Right renal cortex interstitium (tissue), 3 donors: ENCODE measurements at regions not wholly inside any gene's neighbourhood (a gene's known extent, or its start where the extent isn't known, plus 50 kb on each side); places are given as distances from the start of the nearest gene placed in this dataset.
A peak's percentile ranks its signal among the peaks of the same experiment; 100 is the strongest.

Experiments used
- DNase-seq, 3 donors: peaks; one replicate each; pipeline ENCODE4 v3.0.0-alpha.2; 2013; ENCODE audit warnings: low read depth in 3 of 3, low spot score in 2 of 3

DNA sequence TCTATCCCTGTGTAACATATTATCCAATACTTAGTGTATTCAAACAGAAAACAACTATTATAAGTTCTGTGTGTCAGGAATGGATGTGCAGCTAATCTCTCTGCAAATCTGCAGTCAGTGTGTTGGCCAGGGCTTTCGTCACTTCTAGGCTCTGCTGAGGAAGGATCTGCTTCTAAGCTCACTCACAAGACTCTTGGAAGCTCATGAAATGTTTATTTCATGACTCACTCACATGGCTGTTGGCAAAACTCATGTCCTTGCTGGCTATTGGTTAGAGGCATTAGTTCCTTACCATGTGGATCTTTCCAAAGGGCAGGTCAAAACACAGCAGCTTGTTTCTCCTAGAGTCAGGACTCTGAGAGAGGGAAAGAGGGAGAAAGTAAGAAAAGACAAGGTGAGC, 367.4 kb upstream of the SMARCA2 start:
- no peak for DNase-seq

DNA sequence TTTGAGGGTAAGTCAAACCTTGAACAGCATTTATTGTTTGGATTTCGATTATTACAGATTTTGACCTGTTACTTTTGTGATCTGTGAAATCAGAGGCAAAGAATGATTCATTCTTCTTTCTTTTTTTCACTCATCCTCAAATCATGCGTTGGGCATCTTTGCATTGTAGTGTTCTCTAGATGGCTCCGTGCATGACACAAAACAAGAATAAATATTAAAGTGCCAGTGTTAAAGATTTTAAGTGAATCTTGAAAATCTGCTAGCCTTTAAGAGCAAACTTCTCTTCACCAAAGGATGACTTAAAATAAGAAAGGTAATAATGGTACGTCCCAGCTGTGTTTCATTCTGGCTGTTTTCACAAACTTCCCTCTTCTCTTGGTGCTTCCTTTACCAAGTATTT, 361.9 kb upstream of the SMARCA2 start:
- no peak for DNase-seq

DNA sequence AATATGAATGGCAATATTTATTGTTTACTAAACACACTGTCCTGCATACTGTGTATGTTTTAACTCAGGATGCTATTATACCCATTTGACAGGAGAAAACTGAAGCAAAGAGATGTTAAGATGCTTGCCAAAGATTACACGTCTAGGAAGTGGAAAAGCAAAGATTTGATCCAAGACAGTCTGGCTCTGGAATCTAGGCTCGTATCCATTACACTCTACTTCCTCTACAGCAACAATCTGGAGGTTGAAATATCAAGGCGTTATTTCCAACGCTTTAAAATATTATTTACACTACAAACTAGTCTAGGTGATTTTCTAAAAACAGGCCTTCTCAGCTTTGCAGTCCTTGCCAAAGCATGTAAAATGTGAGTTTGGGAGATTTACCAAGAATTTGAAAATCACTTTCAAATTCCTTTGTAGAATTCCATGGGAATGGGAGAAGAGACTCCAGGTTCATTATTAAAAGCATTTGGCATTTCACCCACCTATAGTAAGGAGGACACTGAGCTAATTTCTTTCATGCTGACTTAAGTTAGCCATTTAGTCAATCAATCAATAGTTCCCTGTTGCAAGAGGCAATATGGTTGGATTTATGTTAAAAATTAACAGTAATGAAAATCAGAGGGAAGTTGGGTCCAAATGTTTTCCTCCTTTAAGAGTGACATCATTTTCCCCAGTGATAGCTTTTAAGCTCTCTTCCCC, 356.3 kb upstream of the SMARCA2 start:
- DNase-seq: no peak

- no peak for DNase-seq
Measured at GRCh38 chr9:1659363-1659690, 355.8 kb upstream of the SMARCA2 start.

GRCh38 chr9:1668441-1668840, 346.7 kb upstream of the SMARCA2 start:
- DNase-seq: no peak

- no peak for DNase-seq
Measured at GRCh38 chr9:1673300-1673699, 341.8 kb upstream of the SMARCA2 start.

- DNase-seq: no peak
Measured at GRCh38 chr9:1676771-1677170, 338.4 kb upstream of the SMARCA2 start.

DNA sequence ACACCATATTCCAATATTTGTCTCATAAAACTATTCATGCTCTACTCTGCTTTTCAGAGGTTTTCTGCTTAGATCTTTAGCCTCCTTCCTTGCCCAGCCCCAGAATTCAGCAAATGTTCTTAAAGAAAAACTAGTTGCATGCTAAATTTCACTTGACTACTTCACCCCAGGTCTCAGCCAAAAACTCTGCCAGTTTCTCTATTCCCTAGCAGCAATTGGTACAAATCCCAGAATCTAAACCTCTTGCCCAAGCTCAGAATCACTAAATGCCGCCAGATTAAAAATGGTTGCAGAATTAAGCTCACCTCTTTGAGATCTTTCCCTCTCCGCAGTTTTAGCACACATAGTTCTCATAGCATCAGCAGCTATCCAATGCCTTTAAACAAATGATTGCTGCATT, 331.2 kb upstream of the SMARCA2 start:
- DNase-seq: no peak

GRCh38 chr9:1698991-1699390, 316.2 kb upstream of the SMARCA2 start:
- no peak for DNase-seq

- DNase-seq: no peak
Measured at GRCh38 chr9:1701113-1701512, 314.0 kb upstream of the SMARCA2 start.

- DNase-seq: no peak
Measured at GRCh38 chr9:1702701-1703100, 312.4 kb upstream of the SMARCA2 start.

GRCh38 chr9:1707291-1707690, 307.9 kb upstream of the SMARCA2 start:
- DNase-seq: peak in 1 of 3 donors; percentile 16

DNA sequence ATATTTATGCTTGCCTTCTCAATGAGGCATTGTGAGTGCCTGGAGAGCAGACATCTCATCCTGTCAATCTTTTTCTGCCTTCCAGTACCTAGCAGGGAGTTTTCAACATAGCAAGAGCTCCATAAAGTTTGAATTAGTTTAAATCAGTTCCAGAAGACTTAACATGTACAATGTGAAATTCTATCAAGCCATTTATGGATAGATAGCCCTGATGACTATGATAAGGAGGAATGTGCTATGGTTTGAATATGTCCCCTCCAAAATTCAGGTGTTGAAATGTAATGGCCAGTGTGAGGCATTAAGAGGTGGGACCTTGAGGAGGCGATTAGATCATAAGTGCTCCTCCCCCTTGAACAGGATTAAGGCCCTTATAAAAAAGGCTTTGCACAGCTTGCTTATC, 306.9 kb upstream of the SMARCA2 start:
- no peak for DNase-seq

DNA sequence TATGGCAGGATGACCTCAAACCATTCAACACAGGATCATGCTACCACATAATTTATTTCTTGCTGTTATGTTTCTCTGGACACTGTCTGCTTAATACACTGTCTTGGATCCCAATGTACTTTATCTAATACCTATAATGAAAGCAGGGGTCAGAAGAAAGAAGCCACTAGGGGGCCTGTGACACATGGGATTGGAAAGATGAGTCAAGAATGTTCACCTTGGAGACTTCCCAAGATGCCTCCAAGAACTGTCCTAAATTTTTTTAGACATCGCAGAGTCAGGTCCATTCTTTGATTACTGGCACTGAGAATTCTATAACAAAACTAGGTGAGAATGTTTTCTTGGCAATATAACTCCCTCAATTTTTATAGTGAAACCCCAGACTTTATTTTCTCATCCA, 305.8 kb upstream of the SMARCA2 start:
- no peak for DNase-seq

DNA sequence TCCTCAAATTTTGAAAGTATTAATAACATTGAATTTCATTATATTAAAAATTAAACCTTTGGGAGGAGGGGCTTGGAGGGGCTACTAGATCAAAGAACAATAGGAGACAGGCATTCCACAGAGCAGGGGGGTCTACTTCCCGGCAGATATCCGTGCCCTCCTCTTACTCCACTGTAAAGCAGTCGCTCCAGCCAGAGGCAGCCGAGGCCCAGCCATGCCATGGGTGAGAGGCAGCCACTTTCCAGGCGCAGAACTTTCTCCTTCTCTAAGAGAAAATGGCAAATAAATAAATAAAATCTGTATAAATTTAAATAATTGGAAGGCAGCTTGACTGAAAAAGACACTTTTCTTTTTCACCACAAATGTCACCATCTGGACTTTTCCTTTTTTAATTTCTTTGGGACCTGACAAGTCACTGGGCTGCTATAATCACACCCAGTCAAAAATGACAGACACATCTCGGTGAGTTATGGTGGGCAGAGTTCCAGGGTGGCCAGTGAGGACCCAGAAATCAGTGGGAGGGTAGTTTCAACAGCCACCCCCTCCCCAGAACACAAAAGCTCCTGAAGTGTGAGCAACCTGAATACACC, 302.2 kb upstream of the SMARCA2 start:
- DNase-seq: no peak

GRCh38 chr9:1713841-1714240, 301.3 kb upstream of the SMARCA2 start:
- DNase-seq: no peak

DNA sequence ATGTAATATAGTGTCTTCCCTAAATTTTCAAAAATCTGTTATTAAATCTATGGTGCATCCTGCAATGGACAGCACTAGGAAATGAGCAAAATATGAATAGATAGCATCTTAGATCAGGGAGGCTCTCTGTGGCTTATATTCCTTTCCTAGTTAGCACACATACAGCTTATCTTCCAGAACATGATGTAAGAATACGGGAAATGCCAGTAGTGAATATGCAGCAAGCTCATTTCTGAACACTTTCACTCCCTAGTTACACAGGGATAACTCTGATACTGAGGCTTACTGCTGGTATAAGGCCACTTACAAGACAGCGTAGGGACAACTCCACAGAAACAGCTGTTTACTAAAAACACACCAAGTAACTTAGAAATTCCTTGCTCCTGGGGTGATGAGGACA, 297.3 kb upstream of the SMARCA2 start:
- no peak for DNase-seq

DNA sequence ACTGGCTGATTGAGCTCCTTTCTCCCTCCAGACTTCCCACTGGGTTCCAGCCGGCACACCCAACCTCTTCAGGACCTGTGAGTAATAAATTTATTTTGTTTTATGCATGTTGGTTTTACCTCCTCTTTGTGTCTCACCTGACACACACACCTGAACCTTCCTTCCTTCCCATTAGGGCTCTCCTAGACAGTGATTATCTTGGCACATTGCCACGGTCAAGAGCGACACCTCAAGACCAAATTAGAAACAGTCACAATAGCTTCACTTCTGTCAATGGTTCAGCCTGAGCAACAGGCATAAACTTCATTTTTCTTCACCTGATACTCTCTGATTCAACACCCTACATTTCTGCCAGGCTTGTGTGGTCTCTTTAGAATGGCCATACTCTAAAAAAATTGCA, 296.3 kb upstream of the SMARCA2 start:
- DNase-seq: no peak

- no peak for DNase-seq
Measured at GRCh38 chr9:1721196-1721595, 294.0 kb upstream of the SMARCA2 start.

DNA sequence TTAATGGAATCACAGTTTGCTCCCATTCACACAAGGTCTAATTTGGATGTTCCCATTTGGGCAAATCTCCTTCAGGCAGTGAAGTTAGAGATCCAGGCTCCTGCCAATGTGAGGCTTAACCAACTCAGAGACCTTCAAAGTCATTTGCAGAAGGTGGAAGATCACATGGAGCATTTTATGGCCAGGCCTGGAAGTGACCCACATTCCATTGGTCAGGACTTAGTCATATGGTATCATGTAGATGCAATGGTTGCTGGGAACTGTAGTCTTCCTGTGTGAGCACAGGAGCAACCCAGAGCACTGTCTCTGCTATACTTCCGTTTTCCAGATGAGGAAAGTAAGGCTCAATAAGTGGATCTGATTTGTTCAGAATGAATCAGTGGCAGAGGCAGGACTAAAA, 292.7 kb upstream of the SMARCA2 start:
- no peak for DNase-seq

DNA sequence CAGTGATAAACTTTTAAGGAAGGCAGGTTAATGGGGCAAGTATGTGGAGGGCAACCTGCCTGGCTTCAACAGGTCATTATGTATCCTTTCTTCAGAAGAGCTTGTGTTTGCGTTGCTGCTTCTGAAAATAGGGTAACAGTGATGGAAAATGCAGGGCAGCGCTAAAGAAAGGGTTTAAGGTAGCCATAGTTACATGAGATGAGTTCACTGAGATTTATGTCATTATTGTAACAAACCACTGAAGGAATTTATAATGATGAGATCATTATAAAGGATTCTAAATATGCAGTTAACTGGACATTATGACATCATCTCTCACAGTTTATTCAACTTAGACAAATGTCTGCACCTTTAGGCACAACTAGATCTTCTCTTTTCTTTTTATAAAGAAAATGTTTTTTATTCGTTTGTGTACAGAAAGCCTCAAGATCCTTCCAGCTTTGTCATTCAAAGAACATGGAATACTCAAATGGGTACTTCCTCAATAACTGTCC, 291.6 kb upstream of the SMARCA2 start:
- no peak for DNase-seq

- DNase-seq: no peak
Measured at GRCh38 chr9:1726993-1727759, 288.0 kb upstream of the SMARCA2 start.
